Gastrocnemius medialis (tissue), 4 donors: ENCODE measurements at regions not wholly inside any gene's neighbourhood (a gene's known extent, or its start where the extent isn't known, plus 50 kb on each side); places are given as distances from the start of the nearest gene placed in this dataset.

Experiments
- POLR2A ChIP-seq, 2 donors: fragments of 450-650 bp; IDR thresholded peaks; one replicate each; pipeline ENCODE4 v1.6.1; 2017; ENCODE audit warnings: antibody characterized with exemption in 2 of 2, mild to moderate bottlenecking in 2 of 2, moderate library complexity in 2 of 2
- TF ChIP-seq, protein P1 (sequence below), 5 experiments: fragments of 450-650 bp in 3 of 5; fragments of 200-600 bp in 2 of 5; sonication (generic) in 2 of 5; IDR thresholded peaks in 4 of 5; conservative IDR thresholded peaks in 1 of 5; 1 replicate in 4 of 5; 2 replicates in 1 of 5; pipeline ENCODE4 v1.5.1; 2016 to 2019; ENCODE audit warnings: antibody characterized with exemption in 5 of 5, mild to moderate bottlenecking in 3 of 5, moderate library complexity in 3 of 5

- TF ChIP-seq, protein P1, sequence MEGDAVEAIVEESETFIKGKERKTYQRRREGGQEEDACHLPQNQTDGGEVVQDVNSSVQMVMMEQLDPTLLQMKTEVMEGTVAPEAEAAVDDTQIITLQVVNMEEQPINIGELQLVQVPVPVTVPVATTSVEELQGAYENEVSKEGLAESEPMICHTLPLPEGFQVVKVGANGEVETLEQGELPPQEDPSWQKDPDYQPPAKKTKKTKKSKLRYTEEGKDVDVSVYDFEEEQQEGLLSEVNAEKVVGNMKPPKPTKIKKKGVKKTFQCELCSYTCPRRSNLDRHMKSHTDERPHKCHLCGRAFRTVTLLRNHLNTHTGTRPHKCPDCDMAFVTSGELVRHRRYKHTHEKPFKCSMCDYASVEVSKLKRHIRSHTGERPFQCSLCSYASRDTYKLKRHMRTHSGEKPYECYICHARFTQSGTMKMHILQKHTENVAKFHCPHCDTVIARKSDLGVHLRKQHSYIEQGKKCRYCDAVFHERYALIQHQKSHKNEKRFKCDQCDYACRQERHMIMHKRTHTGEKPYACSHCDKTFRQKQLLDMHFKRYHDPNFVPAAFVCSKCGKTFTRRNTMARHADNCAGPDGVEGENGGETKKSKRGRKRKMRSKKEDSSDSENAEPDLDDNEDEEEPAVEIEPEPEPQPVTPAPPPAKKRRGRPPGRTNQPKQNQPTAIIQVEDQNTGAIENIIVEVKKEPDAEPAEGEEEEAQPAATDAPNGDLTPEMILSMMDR (IDR thresholded peaks at IDR 0.05 in 4 of 5, conservative IDR thresholded peaks at IDR 0.05 in 1 of 5), result no peak
- TF ChIP-seq POLR2A (IDR thresholded peaks at IDR 0.05), result no peak
These were observed 407.3 kb downstream of the SIPA1L2 start for GRCh38 chr1:232222614-232223013.
